Hepatic stellate cell (primary cell): ENCODE measurements at regions not wholly inside any gene's neighbourhood (a gene's known extent, or its start where the extent isn't known, plus 50 kb on each side); places are given as distances from the start of the nearest gene placed in this dataset.

Experiments
- DNase-seq: peaks from one replicate; pipeline ENCODE4 v3.0.0; 2011; ENCODE audit warnings: low spot score

DNA sequence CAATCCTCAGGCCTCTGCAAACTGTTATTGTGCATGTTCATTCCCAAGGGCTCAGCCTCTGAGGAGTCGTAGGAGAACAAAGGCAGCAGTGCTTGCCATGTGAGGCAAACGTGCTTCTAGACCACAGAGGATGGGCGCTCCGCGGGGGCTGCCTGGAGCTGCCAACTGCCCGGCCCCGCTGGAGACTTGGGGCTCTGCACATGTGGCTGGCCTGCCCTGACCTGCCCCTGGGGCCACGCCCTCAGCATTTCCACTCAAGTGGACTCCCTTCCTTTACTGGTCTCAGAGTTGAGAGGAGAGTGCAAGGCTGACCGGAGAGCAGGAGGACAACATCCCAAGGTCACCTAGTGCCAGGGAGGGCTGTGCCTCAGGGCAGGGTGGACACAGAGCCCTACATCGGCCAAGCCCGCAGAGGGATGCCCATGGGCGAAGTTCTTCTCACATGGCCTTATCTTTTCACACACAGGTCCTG, 222.3 kb upstream of the ZNF32 start:
- DNase-seq: no peak

- no peak for DNase-seq
These were observed 221.1 kb upstream of the ZNF32 start for GRCh38 chr10:43869669-43870322.

DNA sequence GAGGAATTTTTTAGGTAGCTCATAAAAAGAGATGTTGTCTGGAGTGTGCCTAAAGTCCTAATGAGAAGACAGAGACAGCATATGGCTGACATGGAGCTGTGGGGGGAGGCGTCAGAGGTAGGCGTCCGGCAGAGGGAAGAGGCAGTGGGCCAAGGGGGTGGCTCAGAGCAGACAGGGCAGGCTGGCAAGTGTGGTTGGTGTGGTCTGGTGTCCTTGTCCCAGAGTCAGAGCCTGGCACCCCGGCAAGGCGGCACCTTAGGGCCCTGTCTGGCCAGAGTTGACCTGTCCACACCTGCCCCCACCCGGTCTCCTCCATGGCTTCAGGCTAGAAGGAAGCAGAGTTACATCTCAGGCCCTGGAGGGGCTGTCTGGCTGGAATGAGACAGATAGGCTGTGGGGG, 220.3 kb upstream of the ZNF32 start:
- DNase-seq: no peak

DNA sequence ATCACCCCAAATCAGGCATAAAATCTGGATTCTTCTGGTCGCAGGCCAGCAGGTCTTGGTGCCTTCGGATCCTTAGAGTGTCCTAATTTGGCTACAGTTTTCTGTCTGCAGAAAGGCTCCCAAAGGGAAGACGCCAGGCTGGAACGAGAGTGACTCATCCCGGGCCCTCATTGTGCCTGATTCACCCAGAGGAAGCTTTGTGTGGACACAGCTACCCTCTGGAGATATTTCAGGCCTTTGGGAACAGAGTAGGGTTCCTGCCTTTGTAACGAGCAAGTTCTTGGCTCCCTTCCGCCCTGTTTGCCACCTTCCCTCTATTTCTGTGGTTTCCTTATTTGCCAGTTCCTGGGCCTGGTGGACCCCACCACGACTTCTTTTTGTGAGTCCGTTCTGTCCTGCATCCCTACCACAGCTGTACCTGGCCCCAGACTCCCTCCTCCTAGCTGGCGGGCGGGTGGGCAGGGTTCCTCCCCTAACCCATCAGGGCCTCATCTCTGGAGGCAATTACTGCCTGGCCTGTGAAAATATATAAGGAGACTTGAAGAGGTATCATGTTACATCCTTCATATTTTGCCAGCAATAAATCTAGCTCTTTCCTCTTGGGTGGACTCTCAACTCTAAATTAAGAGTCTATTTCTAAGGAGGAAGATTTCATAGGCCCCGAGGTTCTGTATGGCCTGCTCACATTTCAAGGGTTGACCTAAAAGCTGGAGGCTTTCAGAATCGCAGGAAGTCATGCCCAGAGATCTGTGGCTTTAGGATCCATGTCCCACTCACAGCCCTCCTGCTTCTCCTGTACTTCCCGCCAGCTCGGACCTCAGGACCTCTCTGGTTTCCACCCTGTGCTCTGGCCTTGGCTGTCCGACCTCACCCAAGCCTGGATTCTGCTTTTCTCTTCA, 219.2 kb upstream of the ZNF32 start:
- DNase-seq: peak; percentile 96

DNA sequence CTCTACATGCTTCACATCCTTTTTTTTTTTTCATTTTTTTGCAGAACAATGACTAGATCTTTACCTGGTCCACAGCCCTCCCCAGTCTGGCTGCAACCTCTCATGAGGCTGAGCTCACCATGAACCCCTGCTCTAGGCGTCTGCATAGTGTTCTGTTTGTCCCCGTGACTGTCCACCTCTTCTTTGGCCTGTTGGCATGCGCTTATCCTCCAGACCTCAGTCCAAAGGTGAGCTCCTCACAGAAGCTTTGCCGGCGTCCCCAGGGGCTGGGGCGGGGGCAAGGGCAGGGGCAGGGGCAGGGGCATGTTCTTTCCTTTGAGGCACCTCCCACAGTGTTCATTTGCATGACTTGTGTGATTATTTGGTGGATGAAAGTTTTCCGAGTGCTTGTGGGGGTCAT, 218.4 kb upstream of the ZNF32 start:
- no peak for DNase-seq

DNA sequence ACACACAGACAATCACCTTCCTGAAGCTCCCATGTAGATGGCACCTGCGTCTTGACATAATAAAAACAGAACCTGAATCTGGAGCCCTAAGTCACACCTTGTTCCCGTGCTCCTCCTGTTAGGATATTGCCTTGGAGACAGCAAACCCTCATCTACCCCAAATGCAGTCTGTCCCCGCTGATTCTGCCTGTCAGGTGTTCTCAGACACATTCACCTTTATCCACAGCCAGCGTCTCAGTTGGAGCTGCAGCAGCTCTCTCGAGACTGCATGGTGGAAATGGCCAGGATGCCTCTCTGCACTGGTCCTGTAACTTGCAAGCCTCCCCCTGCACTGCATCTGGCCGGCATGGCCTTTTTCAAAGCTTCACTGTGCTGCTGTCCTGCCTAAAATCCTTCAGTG, 218.0 kb upstream of the ZNF32 start:
- no peak for DNase-seq

DNA sequence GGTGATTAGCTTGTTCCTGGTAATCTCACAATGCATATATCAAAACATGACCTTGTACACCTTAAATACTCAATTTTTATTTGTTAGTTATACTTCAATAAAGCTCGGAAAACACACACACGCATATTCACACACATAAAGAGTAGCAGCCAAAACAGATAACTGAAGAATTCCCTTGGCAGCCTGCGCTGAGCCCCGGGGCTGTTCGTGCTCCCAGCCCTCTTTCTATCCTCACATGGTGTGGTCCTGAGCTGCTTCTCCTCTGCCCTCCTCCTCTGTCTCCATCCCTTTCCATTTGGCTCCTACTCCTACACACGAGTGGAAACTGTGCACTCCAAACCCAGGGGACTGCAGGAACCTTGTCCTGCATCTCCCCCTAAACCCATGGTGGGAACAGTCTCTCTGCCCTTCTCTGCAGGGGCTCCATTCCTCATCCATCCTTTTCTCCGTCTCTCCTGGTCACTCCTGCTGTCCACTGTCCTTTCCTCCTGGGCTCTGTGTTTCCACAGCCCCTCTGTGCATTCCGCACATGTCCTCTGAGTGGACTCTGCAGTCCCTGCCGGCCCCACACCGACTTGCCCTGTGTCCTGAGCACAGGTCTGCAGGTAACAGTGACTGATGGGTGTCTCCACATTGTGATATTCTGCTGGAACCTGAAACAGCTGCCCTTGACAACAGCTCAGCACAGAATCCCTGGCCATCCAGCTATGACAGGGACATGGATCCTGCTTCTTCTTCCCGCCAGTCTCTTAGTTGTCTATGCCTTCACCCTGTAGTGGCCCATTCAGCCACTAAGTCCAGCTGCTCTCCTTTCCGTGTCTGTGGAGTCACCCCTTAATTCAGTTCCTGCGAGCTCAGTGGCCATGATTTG, 216.8 kb upstream of the ZNF32 start:
- DNase-seq: no peak

DNA sequence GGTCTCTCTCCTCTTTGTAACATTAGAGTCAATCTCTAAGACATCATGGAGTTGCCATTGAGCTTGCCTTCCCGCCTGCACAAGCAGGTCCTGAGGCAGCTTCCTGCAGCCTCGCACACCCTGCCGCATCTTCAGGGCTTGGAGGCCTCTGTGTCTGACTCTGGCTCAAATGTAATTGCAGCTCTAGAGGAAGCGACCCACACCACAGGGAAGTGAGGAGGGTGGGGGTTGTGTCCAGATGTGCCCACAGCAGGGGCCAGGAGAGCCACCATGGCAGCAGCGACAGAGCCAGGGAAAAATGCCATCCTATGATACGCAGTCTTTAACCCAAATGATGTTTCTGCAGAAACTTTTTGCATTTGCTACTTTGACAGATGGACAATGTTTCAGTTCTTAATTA, 216.0 kb upstream of the ZNF32 start:
- DNase-seq: no peak

- DNase-seq: peak; percentile 77
These were observed 215.3 kb upstream of the ZNF32 start for GRCh38 chr10:43863859-43864591.

- no peak for DNase-seq
These were observed 214.6 kb upstream of the ZNF32 start for GRCh38 chr10:43863270-43863669.

DNA sequence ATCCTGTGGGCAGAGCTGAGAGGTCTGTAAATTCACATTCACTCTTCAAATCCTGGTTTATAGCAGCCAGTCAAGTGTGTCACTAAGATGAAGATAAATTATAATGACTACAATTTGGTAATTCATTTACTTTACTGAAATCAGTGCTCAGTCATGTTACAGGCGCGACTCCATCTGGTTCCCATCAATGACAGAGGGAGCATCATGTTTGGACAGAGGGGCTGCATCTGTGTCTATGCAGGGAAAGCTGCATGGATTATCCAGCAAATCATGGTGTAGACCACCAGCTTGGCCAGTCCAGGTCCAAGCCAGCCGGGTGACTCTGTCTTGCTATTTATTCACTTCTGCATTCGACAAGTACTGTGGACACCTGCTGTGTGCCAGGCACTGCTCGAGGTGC, 214.1 kb upstream of the ZNF32 start:
- DNase-seq: no peak

GRCh38 chr10:43861966-43862751, 213.5 kb upstream of the ZNF32 start:
- DNase-seq: peak; percentile 80

DNA sequence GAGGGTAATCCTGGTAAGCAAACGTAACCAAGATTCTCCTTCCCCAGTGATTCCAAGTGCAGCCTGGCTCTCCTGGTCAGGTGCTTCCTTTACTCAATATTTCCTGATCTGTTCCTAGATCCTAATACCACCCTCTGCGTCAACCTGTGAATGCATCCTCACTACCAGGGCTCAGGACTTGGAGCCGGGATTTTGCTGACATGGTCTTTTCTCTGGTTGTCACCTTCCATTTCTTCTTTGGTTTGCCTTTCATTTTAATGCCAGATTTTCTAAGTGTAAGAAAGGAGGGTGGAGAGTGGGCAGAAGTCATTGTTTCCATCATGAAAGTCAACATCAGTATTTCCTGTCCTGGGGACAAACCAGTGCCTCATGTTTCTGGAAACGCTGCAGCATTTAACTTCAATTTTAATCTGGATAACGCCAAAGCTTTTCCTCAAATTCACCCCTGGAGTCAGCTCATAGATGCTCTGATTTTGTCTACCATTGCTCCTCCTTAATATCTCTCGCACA, 210.4 kb upstream of the ZNF32 start:
- DNase-seq: no peak

DNA sequence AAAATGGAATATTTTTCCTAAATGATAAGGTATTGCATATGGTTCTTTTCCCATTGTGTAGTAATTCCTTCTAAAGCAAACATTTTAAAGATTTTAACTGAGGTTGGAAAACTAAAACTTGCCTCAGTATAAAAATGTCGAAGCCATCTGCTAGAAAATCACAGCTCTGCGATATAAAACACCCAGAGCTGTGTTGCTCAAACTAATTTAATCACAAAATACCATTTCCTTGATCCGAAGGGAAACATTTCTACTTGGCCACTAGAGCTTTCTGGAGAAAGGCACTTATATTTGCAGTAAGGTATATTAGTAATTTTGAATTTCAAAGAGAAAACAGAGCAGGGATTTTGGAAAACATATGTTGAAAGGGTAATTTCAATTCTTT, 209.2 kb upstream of the ZNF32 start:
- no peak for DNase-seq

DNA sequence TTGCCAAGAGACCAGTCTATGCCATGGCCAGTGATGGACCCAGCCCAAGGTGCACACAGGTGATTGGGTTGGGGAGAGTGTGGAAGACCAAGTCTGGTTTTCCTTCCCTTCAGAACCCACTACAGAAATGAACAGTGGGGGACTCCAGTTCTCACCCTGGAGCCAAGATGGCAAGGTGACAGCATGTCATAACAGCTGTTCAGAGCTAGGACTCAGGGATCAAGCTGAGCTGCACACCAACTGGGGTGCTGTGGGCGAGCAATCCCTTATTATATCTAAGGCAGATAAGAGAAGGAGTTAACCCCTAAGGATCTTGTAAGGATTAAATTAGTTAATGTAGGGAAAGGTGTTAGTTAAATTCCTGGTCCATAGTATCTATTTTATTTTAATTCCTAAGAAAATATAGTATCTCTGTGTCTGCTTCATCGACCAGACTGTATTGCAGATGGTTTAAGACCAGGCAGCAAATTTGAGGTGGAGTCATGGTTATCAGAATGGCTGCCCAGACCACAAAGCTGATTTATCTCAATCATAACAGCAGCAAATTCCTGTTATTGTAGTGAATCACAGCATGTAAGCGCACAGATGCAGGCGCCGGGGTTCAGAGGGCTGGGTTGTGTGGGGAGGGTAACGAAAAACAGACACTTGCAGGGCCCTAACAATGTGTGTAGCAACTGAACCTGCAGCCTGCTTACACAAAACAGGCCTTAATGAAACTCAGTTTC, 208.7 kb upstream of the ZNF32 start:
- peak; percentile 72 for DNase-seq

- DNase-seq: no peak
These were observed 207.6 kb upstream of the ZNF32 start for GRCh38 chr10:43856299-43856698.

- DNase-seq: no peak
These were observed 207.1 kb upstream of the ZNF32 start for GRCh38 chr10:43855667-43856210.

- peak; percentile 69 for DNase-seq
These were observed 205.3 kb upstream of the ZNF32 start for GRCh38 chr10:43854007-43854406.

- DNase-seq: no peak
These were observed 204.7 kb upstream of the ZNF32 start for GRCh38 chr10:43853369-43853768.
